ENCODE measurements at regions not wholly inside any gene's neighbourhood (a gene's known extent, or its start where the extent isn't known, plus 50 kb on each side); places are given as distances from the start of the nearest gene placed in this dataset.

DNA sequence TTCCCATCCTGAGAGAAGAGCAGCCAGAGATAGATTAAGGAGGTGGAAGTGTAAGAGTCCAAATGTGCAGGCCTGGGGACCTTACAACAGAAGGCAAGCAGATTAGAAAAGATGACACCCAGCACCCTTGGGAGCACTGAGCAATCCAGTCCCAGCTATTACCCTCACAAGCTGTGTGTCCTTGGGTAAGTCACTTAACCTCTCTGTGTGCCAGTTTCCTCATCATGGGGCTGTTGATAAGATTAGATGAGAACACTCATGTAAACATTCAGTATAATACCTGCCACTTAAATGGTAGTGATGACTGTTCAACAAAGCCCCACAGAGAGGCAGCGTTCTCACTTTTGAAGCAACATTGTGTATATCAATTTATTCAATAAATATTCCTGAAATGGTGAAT is 114.8 kb upstream of the CST7 start:
- H3K9ac ChIP-seq (ENCODE audit: low read depth in 1 of 2, low read length in 2 of 2) = no peak overlapping the region
- H3K4me3 ChIP-seq (ENCODE audit: low read length in 2 of 2) = no peak overlapping the region
- H3K9me3 ChIP-seq (ENCODE audit: control insufficient read depth in 2 of 2, low read length in 2 of 2) = no peaks in the 10 kb centered on the region
- no peaks in the 10 kb centered on the region for H3K27me3 ChIP-seq (ENCODE audit: control insufficient read depth in 2 of 2, insufficient read depth in 2 of 2, low read length in 2 of 2)
- H3K27ac ChIP-seq (ENCODE audit: low read depth in 2 of 2, low read length in 2 of 2) = no peak overlapping the region
- H3K36me3 ChIP-seq (ENCODE audit: control insufficient read depth in 2 of 2, insufficient read depth in 2 of 2, low read length in 2 of 2) = no peaks in the 10 kb centered on the region
- no peaks in the 10 kb centered on the region for H3K4me1 ChIP-seq (ENCODE audit: control insufficient read depth in 2 of 2, insufficient read depth in 2 of 2, low read length in 2 of 2)

DNA sequence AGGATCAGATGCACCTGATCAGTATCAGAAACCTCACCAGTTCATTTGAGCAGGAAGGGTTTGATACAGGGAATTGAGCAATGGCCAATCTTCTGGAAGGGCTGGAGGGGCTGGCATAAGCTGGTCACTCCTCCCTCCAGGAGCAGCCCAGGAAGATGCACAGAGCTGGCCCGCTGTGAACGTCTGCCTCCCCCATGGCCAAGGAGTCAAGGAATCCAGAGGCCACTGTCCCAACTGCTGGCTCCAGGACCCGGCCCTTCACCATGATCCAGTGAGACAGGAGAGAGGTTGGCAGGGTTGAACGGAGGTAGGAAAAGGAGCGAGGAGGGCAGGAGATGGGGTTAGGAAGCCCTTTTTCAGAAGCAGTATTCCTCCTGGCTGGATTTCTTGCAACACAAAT is 113.9 kb upstream of the CST7 start:
- H3K4me3 ChIP-seq (ENCODE audit: low read length in 2 of 2) = no peak overlapping the region

DNA sequence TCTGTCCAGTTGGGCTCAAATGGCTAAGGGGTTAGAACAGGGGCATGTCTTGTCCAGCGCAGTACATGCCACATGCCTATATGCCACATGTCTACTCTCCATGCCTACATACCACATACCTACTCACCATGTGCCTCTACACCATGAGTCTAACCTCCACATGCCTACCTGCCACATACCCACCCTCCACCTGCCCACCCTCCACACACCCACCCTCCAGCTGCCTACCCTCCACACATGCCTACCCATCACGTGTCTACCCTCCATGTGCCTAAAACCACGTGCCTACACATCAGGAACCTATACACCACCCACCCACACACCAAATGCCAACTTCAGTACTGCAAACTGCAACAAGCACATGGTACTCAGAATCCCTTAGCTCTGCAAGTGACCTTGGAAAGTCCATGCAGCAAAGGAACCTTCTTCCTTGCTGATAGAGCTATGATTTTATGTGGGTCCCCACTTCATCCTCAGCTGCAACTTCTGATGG is 113.0 kb upstream of the CST7 start:
- H3K4me1 ChIP-seq (ENCODE audit: control insufficient read depth in 2 of 2, insufficient read depth in 2 of 2, low read length in 2 of 2) = no peaks in the 10 kb centered on the region
- no peak overlapping the region for H3K4me3 ChIP-seq (ENCODE audit: low read length in 2 of 2)
- H3K27me3 ChIP-seq (ENCODE audit: control insufficient read depth in 2 of 2, insufficient read depth in 2 of 2, low read length in 2 of 2) = no peaks in the 10 kb centered on the region
- no peak overlapping the region for H3K9ac ChIP-seq (ENCODE audit: low read depth in 1 of 2, low read length in 2 of 2)
- H3K9me3 ChIP-seq (ENCODE audit: control insufficient read depth in 2 of 2, low read length in 2 of 2) = no peaks in the 10 kb centered on the region
- no peak overlapping the region for H3K27ac ChIP-seq (ENCODE audit: low read depth in 2 of 2, low read length in 2 of 2)
- no peaks in the 10 kb centered on the region for H3K36me3 ChIP-seq (ENCODE audit: control insufficient read depth in 2 of 2, insufficient read depth in 2 of 2, low read length in 2 of 2)

More for the DNA sequence above, 113.9 kb upstream of the CST7 start:
- no peaks in the 10 kb centered on the region for H3K9me3 ChIP-seq (ENCODE audit: control insufficient read depth in 2 of 2, low read length in 2 of 2)
- H3K27ac ChIP-seq (ENCODE audit: low read depth in 2 of 2, low read length in 2 of 2) = no peak overlapping the region
- H3K4me1 ChIP-seq (ENCODE audit: control insufficient read depth in 2 of 2, insufficient read depth in 2 of 2, low read length in 2 of 2) = no peaks in the 10 kb centered on the region
- H3K9ac ChIP-seq (ENCODE audit: low read depth in 1 of 2, low read length in 2 of 2) = no peak overlapping the region
- no peaks in the 10 kb centered on the region for H3K27me3 ChIP-seq (ENCODE audit: control insufficient read depth in 2 of 2, insufficient read depth in 2 of 2, low read length in 2 of 2)
- H3K36me3 ChIP-seq (ENCODE audit: control insufficient read depth in 2 of 2, insufficient read depth in 2 of 2, low read length in 2 of 2) = no peaks in the 10 kb centered on the region

- Histone ChIP-seq H3K27ac (ENCODE audit: low read depth in 2 of 2, low read length in 2 of 2) (no peak overlapping the region), H3K9ac (ENCODE audit: low read depth in 1 of 2, low read length in 2 of 2) (no peak overlapping the region), H3K4me1 (ENCODE audit: control insufficient read depth in 2 of 2, insufficient read depth in 2 of 2, low read length in 2 of 2) (no peaks in the 10 kb centered on the region), H3K9me3 (ENCODE audit: control insufficient read depth in 2 of 2, low read length in 2 of 2) (no peaks in the 10 kb centered on the region), H3K36me3 (ENCODE audit: control insufficient read depth in 2 of 2, insufficient read depth in 2 of 2, low read length in 2 of 2) (no peaks in the 10 kb centered on the region), H3K4me3 (ENCODE audit: low read length in 2 of 2) (no peak overlapping the region), H3K27me3 (ENCODE audit: control insufficient read depth in 2 of 2, insufficient read depth in 2 of 2, low read length in 2 of 2) (no peaks in the 10 kb centered on the region)
These were observed 112.3 kb upstream of the CST7 start for GRCh38 chr20:24836661-24837299.

GRCh38 chr20:24837781-24838450 is 111.2 kb upstream of the CST7 start:
- H3K4me1 ChIP-seq (ENCODE audit: control insufficient read depth in 2 of 2, insufficient read depth in 2 of 2, low read length in 2 of 2) = no peaks in the 10 kb centered on the region
- H3K36me3 ChIP-seq (ENCODE audit: control insufficient read depth in 2 of 2, insufficient read depth in 2 of 2, low read length in 2 of 2) = no peaks in the 10 kb centered on the region
- H3K27me3 ChIP-seq (ENCODE audit: control insufficient read depth in 2 of 2, insufficient read depth in 2 of 2, low read length in 2 of 2) = no peaks in the 10 kb centered on the region
- H3K9me3 ChIP-seq (ENCODE audit: control insufficient read depth in 2 of 2, low read length in 2 of 2) = no peaks in the 10 kb centered on the region
- H3K9ac ChIP-seq (ENCODE audit: low read depth in 1 of 2, low read length in 2 of 2) = no peak overlapping the region
- H3K4me3 ChIP-seq (ENCODE audit: low read length in 2 of 2) = no peak overlapping the region
- H3K27ac ChIP-seq (ENCODE audit: low read depth in 2 of 2, low read length in 2 of 2) = no peak overlapping the region

DNA sequence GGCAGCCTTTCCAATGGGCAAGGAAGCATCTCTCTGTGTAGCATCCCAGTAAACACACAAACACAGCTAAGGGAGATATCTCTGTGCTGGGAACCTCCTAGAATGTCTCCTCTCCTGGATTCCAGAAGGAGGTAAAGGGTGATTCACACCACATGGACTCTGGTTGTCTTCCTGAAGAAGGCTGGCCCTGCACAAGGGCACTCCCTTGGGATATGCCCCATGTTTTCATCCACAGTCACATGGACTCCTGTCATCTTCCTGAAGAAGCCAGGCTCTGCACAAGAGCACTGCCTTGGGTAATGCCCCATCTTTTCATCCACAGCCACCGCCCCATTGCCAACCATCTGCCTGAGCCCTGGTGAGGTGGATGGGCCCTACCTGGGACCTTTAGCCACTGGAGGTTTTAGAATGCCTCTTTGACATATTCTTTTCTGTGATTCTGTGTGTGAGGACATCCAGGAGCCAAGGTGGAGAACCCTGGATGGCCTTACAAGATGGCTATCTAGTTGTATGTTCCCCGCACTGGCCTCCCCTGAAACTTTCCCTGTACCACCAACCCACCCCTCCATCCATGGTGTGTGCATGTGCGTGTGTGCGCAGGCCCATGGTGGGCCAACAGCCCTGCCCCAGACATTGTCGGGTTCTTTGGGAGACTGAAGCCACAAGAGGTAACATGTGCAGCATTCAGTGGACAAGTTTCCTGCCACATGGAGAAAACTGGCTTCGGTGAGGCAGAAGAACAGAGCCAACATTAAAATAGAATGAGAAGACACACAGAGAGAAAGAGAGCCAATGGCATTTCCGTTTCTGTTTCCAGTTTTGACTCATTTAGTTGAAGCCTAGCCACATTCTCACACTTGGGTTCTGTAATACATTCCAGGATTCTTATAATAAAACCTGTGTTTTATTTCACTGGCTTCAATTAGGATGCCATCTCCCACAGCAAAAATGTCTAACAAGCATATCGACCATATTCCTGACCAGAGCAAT is 110.2 kb upstream of the CST7 start:
- no peaks in the 10 kb centered on the region for H3K27me3 ChIP-seq (ENCODE audit: control insufficient read depth in 2 of 2, insufficient read depth in 2 of 2, low read length in 2 of 2)

DNA sequence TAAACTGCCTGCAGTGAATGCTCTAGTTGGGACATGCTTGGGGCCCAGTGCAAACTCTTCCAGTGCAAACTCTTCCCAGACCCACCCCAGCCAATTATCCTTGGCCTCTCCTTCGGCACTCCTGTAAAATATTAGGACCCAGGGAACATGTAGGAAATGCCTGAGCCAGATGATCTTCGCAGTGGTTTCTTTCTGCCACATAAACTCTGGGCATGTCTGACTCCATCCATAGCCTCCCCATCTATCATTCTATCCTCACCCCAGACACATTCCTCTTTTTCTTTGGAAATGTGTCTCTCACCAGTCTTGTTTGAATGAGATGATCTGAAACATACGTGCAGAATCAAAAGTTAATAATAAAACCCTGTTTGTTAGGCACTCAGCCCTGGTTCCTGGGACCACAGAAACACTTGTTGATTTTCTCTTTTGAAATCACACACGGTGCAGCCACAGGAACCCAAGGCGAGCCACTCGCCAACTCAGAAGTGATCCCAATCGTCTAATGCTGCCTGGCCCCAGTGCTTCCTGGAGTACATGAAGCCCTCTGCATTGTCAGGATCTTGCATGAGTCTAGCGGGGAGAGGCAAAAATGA is 108.9 kb upstream of the CST7 start:
- Histone ChIP-seq H3K27ac (ENCODE audit: low read depth in 2 of 2, low read length in 2 of 2) (no peak overlapping the region), H3K4me1 (ENCODE audit: control insufficient read depth in 2 of 2, insufficient read depth in 2 of 2, low read length in 2 of 2) (no peaks in the 10 kb centered on the region), H3K9me3 (ENCODE audit: control insufficient read depth in 2 of 2, low read length in 2 of 2) (no peaks in the 10 kb centered on the region)

More for the DNA sequence above, 110.2 kb upstream of the CST7 start:
- Histone ChIP-seq H3K27ac (ENCODE audit: low read depth in 2 of 2, low read length in 2 of 2) (no peak overlapping the region), H3K36me3 (ENCODE audit: control insufficient read depth in 2 of 2, insufficient read depth in 2 of 2, low read length in 2 of 2) (no peaks in the 10 kb centered on the region), H3K9ac (ENCODE audit: low read depth in 1 of 2, low read length in 2 of 2) (no peak overlapping the region), H3K4me3 (ENCODE audit: low read length in 2 of 2) (no peak overlapping the region), H3K4me1 (ENCODE audit: control insufficient read depth in 2 of 2, insufficient read depth in 2 of 2, low read length in 2 of 2) (no peaks in the 10 kb centered on the region), H3K9me3 (ENCODE audit: control insufficient read depth in 2 of 2, low read length in 2 of 2) (no peaks in the 10 kb centered on the region)

DNA sequence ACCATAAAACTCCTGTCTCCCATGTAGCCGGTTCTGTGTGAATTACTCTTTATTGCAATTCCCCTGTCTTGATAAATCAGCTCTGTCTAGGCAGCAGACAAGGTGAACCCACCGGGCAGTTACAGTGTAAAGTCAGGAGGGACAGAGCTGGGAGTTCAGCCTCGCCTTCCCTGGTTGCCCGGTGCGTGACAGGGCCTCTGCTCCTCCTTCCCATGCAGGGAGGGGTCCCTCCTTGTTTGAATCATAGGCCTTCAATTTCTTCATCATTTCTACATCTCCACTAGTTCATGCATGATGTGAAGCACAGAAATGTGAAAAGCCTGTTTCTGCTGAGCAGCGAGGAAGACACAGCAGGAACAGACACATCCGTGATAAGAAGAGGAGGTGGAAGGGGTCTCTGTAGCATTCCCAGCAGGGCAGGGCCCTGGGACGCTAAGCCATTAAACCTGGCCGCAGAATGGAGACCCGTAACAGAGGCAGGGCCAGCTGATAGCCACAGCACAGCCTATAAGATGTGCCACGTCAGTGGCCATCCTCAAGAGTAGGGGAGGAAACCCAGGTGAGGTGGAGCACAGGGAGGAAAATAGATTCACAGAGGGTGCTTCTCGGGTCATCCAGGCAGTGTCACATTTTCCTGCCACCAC is 106.7 kb upstream of the CST7 start:
- H3K36me3 ChIP-seq (ENCODE audit: control insufficient read depth in 2 of 2, insufficient read depth in 2 of 2, low read length in 2 of 2) = no peaks in the 10 kb centered on the region
- no peak overlapping the region for H3K9ac ChIP-seq (ENCODE audit: low read depth in 1 of 2, low read length in 2 of 2)
- no peaks in the 10 kb centered on the region for H3K9me3 ChIP-seq (ENCODE audit: control insufficient read depth in 2 of 2, low read length in 2 of 2)
- H3K27me3 ChIP-seq (ENCODE audit: control insufficient read depth in 2 of 2, insufficient read depth in 2 of 2, low read length in 2 of 2) = no peaks in the 10 kb centered on the region
- no peaks in the 10 kb centered on the region for H3K4me1 ChIP-seq (ENCODE audit: control insufficient read depth in 2 of 2, insufficient read depth in 2 of 2, low read length in 2 of 2)
- H3K4me3 ChIP-seq (ENCODE audit: low read length in 2 of 2) = no peak overlapping the region
- H3K27ac ChIP-seq (ENCODE audit: low read depth in 2 of 2, low read length in 2 of 2) = peak overlapping the region in 1 of 2 donors; percentile 53

More for the DNA sequence above, 108.9 kb upstream of the CST7 start:
- H3K4me3 ChIP-seq (ENCODE audit: low read length in 2 of 2) = no peak overlapping the region
- no peaks in the 10 kb centered on the region for H3K36me3 ChIP-seq (ENCODE audit: control insufficient read depth in 2 of 2, insufficient read depth in 2 of 2, low read length in 2 of 2)
- H3K9ac ChIP-seq (ENCODE audit: low read depth in 1 of 2, low read length in 2 of 2) = no peak overlapping the region
- no peaks in the 10 kb centered on the region for H3K27me3 ChIP-seq (ENCODE audit: control insufficient read depth in 2 of 2, insufficient read depth in 2 of 2, low read length in 2 of 2)

- no peak overlapping the region for H3K27ac ChIP-seq (ENCODE audit: low read depth in 2 of 2, low read length in 2 of 2)
These were observed 106.0 kb upstream of the CST7 start for GRCh38 chr20:24842918-24843715.

More at GRCh38 chr20:24842918-24843715, 106.0 kb upstream of the CST7 start:
- Histone ChIP-seq H3K36me3 (ENCODE audit: control insufficient read depth in 2 of 2, insufficient read depth in 2 of 2, low read length in 2 of 2) (no peaks in the 10 kb centered on the region), H3K4me3 (ENCODE audit: low read length in 2 of 2) (no peak overlapping the region), H3K9ac (ENCODE audit: low read depth in 1 of 2, low read length in 2 of 2) (no peak overlapping the region), H3K9me3 (ENCODE audit: control insufficient read depth in 2 of 2, low read length in 2 of 2) (no peaks in the 10 kb centered on the region), H3K27me3 (ENCODE audit: control insufficient read depth in 2 of 2, insufficient read depth in 2 of 2, low read length in 2 of 2) (no peaks in the 10 kb centered on the region), H3K4me1 (ENCODE audit: control insufficient read depth in 2 of 2, insufficient read depth in 2 of 2, low read length in 2 of 2) (no peaks in the 10 kb centered on the region)

All from mucosa of rectum (tissue), 2 donors.